ENCODE measurements at regions not wholly inside any gene's neighbourhood (a gene's known extent, or its start where the extent isn't known, plus 50 kb on each side); places are given as distances from the start of the nearest gene placed in this dataset.

GRCh38 chr12:77761286-77761685 is 69.4 kb upstream of the NAV3 start:
- TF ChIP-seq EZH2 (IDR thresholded peaks at IDR 0.05; ENCODE audit: low read depth): no peak
- no peak for TF ChIP-seq CTCF (conservative IDR thresholded peaks at IDR 0.05)
